Hematopoietic multipotent progenitor cell treated with erythropoietin and hydrocortisone succinate and interleukin-3 and kit ligand, for 17 days (in vitro differentiated cells): ENCODE measurements at regions not wholly inside any gene's neighbourhood (a gene's known extent, or its start where the extent isn't known, plus 50 kb on each side); places are given as distances from the start of the nearest gene placed in this dataset.
"Not testable (repeated sequence)": the region's sequence is repeated elsewhere in the genome, so short reads cannot be mapped to it uniquely, and the experiment has no call there.

Experiments
- DNase-seq: peaks from one replicate; pipeline ENCODE4 v3.0.0-alpha.2; 2015; ENCODE audit warnings: low spot score

GRCh38 chr14:26655128-26655527 is 57.3 kb upstream of the NOVA1 start:
- no peak for DNase-seq

GRCh38 chr14:26663506-26663905 is 65.7 kb upstream of the NOVA1 start:
- no peak for DNase-seq

- not testable (repeated sequence) for DNase-seq
Measured at GRCh38 chr14:26678732-26679420, 81.0 kb upstream of the NOVA1 start.

- DNase-seq = no peak
Measured at GRCh38 chr14:26685401-26685800, 87.6 kb upstream of the NOVA1 start.

GRCh38 chr14:26687301-26687837 is 89.5 kb upstream of the NOVA1 start:
- no peak for DNase-seq

- DNase-seq = no peak
Measured at GRCh38 chr14:26694521-26694920, 96.7 kb upstream of the NOVA1 start.

GRCh38 chr14:26702721-26703230 is 104.9 kb upstream of the NOVA1 start:
- no peak for DNase-seq

- no peak for DNase-seq
Measured at GRCh38 chr14:26703686-26704366, 106.0 kb upstream of the NOVA1 start.

- DNase-seq = no peak
Measured at GRCh38 chr14:26707234-26707633, 109.4 kb upstream of the NOVA1 start.

GRCh38 chr14:26709019-26709418 is 111.2 kb upstream of the NOVA1 start:
- DNase-seq = no peak

GRCh38 chr14:26719514-26719913 is 121.7 kb upstream of the NOVA1 start:
- DNase-seq = no peak

- DNase-seq = no peak
Measured at GRCh38 chr14:26722258-26722657, 124.4 kb upstream of the NOVA1 start.

- no peak for DNase-seq
Measured at GRCh38 chr14:26729851-26730250, 132.0 kb upstream of the NOVA1 start.

GRCh38 chr14:26730929-26731618 is 133.2 kb upstream of the NOVA1 start:
- DNase-seq = no peak

- DNase-seq = no peak
Measured at GRCh38 chr14:26735811-26736210, 138.0 kb upstream of the NOVA1 start.

- no peak for DNase-seq
Measured at GRCh38 chr14:26738571-26738970, 140.7 kb upstream of the NOVA1 start.

- no peak for DNase-seq
Measured at GRCh38 chr14:26741711-26742212, 143.9 kb upstream of the NOVA1 start.

- DNase-seq = no peak
Measured at GRCh38 chr14:26743284-26743683, 145.5 kb upstream of the NOVA1 start.

- DNase-seq = no peak
Measured at GRCh38 chr14:26744903-26745302, 147.1 kb upstream of the NOVA1 start.

GRCh38 chr14:26761532-26761931 is 163.7 kb upstream of the NOVA1 start:
- DNase-seq = no peak

GRCh38 chr14:26765301-26765700 is 167.5 kb upstream of the NOVA1 start:
- no peak for DNase-seq

GRCh38 chr14:26765768-26766520 is 168.1 kb upstream of the NOVA1 start:
- no peak for DNase-seq
